ENCODE measurements at regions not wholly inside any gene's neighbourhood (a gene's known extent, or its start where the extent isn't known, plus 50 kb on each side); places are given as distances from the start of the nearest gene placed in this dataset.

DNA sequence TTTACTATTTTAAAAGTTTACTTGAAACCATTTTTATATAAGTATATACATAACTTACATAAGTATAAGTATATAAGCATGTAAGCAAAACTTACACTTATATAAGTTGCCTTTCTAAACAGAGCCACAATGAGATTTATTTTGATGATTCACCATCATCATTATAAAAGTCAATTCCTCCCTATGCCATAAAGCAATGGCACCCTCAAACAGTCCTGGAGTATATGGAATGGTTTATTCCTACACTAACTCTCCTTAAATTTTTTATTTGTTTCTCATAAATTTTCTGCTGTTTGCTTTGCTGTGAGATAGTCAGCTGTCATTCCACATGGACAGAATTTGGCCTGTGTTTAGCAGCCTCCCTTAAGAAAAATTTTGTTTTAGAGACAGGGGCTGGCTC is 114.2 kb downstream of the NAB1 start:
- TF ChIP-seq, protein P1, sequence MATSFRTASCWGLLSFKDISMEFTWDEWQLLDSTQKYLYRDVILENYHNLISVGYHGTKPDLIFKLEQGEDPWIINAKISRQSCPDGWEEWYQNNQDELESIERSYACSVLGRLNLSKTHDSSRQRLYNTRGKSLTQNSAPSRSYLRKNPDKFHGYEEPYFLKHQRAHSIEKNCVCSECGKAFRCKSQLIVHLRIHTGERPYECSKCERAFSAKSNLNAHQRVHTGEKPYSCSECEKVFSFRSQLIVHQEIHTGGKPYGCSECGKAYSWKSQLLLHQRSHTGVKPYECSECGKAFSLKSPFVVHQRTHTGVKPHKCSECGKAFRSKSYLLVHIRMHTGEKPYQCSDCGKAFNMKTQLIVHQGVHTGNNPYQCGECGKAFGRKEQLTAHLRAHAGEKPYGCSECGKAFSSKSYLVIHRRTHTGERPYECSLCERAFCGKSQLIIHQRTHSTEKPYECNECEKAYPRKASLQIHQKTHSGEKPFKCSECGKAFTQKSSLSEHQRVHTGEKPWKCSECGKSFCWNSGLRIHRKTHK (tag by site-specific recombination; IDR thresholded peaks at IDR 0.05), result no peak
- TF ChIP-seq, protein P2, sequence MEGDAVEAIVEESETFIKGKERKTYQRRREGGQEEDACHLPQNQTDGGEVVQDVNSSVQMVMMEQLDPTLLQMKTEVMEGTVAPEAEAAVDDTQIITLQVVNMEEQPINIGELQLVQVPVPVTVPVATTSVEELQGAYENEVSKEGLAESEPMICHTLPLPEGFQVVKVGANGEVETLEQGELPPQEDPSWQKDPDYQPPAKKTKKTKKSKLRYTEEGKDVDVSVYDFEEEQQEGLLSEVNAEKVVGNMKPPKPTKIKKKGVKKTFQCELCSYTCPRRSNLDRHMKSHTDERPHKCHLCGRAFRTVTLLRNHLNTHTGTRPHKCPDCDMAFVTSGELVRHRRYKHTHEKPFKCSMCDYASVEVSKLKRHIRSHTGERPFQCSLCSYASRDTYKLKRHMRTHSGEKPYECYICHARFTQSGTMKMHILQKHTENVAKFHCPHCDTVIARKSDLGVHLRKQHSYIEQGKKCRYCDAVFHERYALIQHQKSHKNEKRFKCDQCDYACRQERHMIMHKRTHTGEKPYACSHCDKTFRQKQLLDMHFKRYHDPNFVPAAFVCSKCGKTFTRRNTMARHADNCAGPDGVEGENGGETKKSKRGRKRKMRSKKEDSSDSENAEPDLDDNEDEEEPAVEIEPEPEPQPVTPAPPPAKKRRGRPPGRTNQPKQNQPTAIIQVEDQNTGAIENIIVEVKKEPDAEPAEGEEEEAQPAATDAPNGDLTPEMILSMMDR (tag by site-specific recombination; IDR thresholded peaks at IDR 0.05), result no peak
- TF ChIP-seq, protein P3, sequence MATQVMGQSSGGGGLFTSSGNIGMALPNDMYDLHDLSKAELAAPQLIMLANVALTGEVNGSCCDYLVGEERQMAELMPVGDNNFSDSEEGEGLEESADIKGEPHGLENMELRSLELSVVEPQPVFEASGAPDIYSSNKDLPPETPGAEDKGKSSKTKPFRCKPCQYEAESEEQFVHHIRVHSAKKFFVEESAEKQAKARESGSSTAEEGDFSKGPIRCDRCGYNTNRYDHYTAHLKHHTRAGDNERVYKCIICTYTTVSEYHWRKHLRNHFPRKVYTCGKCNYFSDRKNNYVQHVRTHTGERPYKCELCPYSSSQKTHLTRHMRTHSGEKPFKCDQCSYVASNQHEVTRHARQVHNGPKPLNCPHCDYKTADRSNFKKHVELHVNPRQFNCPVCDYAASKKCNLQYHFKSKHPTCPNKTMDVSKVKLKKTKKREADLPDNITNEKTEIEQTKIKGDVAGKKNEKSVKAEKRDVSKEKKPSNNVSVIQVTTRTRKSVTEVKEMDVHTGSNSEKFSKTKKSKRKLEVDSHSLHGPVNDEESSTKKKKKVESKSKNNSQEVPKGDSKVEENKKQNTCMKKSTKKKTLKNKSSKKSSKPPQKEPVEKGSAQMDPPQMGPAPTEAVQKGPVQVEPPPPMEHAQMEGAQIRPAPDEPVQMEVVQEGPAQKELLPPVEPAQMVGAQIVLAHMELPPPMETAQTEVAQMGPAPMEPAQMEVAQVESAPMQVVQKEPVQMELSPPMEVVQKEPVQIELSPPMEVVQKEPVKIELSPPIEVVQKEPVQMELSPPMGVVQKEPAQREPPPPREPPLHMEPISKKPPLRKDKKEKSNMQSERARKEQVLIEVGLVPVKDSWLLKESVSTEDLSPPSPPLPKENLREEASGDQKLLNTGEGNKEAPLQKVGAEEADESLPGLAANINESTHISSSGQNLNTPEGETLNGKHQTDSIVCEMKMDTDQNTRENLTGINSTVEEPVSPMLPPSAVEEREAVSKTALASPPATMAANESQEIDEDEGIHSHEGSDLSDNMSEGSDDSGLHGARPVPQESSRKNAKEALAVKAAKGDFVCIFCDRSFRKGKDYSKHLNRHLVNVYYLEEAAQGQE (tag by site-specific recombination; IDR thresholded peaks at IDR 0.05), result no peak
- TF ChIP-seq ZNF707 (tag by site-specific recombination; IDR thresholded peaks at IDR 0.05), result no peak
- TF ChIP-seq, protein P4, sequence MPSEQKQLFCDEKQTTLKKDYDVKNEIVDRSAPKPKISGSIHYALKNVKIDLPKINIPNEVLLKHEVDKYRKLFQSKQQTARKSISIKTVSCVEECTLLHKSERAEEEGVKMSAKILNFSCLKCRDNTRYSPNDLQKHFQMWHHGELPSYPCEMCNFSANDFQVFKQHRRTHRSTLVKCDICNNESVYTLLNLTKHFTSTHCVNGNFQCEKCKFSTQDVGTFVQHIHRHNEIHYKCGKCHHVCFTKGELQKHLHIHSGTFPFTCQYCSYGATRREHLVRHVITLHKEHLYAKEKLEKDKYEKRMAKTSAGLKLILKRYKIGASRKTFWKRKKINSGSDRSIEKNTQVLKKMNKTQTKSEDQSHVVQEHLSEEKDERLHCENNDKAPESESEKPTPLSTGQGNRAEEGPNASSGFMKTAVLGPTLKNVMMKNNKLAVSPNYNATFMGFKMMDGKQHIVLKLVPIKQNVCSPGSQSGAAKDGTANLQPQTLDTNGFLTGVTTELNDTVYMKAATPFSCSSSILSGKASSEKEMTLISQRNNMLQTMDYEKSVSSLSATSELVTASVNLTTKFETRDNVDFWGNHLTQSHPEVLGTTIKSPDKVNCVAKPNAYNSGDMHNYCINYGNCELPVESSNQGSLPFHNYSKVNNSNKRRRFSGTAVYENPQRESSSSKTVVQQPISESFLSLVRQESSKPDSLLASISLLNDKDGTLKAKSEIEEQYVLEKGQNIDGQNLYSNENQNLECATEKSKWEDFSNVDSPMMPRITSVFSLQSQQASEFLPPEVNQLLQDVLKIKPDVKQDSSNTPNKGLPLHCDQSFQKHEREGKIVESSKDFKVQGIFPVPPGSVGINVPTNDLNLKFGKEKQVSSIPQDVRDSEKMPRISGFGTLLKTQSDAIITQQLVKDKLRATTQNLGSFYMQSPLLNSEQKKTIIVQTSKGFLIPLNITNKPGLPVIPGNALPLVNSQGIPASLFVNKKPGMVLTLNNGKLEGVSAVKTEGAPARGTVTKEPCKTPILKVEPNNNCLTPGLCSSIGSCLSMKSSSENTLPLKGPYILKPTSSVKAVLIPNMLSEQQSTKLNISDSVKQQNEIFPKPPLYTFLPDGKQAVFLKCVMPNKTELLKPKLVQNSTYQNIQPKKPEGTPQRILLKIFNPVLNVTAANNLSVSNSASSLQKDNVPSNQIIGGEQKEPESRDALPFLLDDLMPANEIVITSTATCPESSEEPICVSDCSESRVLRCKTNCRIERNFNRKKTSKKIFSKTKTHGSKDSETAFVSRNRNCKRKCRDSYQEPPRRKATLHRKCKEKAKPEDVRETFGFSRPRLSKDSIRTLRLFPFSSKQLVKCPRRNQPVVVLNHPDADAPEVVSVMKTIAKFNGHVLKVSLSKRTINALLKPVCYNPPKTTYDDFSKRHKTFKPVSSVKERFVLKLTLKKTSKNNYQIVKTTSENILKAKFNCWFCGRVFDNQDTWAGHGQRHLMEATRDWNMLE (tag by site-specific recombination; conservative IDR thresholded peaks at IDR 0.05; ENCODE audit: low read depth), result no peak
- no peak for TF ChIP-seq KLF9 (tag by site-specific recombination; IDR thresholded peaks at IDR 0.05; ENCODE audit: low read depth)
- TF ChIP-seq, protein P5, sequence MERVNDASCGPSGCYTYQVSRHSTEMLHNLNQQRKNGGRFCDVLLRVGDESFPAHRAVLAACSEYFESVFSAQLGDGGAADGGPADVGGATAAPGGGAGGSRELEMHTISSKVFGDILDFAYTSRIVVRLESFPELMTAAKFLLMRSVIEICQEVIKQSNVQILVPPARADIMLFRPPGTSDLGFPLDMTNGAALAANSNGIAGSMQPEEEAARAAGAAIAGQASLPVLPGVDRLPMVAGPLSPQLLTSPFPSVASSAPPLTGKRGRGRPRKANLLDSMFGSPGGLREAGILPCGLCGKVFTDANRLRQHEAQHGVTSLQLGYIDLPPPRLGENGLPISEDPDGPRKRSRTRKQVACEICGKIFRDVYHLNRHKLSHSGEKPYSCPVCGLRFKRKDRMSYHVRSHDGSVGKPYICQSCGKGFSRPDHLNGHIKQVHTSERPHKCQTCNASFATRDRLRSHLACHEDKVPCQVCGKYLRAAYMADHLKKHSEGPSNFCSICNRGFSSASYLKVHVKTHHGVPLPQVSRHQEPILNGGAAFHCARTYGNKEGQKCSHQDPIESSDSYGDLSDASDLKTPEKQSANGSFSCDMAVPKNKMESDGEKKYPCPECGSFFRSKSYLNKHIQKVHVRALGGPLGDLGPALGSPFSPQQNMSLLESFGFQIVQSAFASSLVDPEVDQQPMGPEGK (tag by site-specific recombination; IDR thresholded peaks at IDR 0.05), result no peak
- TF ChIP-seq, protein P6, sequence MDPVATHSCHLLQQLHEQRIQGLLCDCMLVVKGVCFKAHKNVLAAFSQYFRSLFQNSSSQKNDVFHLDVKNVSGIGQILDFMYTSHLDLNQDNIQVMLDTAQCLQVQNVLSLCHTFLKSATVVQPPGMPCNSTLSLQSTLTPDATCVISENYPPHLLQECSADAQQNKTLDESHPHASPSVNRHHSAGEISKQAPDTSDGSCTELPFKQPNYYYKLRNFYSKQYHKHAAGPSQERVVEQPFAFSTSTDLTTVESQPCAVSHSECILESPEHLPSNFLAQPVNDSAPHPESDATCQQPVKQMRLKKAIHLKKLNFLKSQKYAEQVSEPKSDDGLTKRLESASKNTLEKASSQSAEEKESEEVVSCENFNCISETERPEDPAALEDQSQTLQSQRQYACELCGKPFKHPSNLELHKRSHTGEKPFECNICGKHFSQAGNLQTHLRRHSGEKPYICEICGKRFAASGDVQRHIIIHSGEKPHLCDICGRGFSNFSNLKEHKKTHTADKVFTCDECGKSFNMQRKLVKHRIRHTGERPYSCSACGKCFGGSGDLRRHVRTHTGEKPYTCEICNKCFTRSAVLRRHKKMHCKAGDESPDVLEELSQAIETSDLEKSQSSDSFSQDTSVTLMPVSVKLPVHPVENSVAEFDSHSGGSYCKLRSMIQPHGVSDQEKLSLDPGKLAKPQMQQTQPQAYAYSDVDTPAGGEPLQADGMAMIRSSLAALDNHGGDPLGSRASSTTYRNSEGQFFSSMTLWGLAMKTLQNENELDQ (tag by site-specific recombination; IDR thresholded peaks at IDR 0.05; ENCODE audit: low read depth), result no peak
- no peak for TF ChIP-seq SALL2 (tag by site-specific recombination; IDR thresholded peaks at IDR 0.05; ENCODE audit: borderline replicate concordance)
- TF ChIP-seq ZNF654 (tag by site-specific recombination; IDR thresholded peaks at IDR 0.05; ENCODE audit: low read depth), result no peak
